Testis (tissue), 2 donors: ENCODE measurements at regions not wholly inside any gene's neighbourhood (a gene's known extent, or its start where the extent isn't known, plus 50 kb on each side); places are given as distances from the start of the nearest gene placed in this dataset.

ENCODE experiments used
- POLR2A ChIP-seq: fragments of 450-650 bp; IDR thresholded peaks from one replicate; pipeline ENCODE4 v1.6.1; 2017; ENCODE audit warnings: antibody characterized with exemption, mild to moderate bottlenecking, moderate library complexity
- TF ChIP-seq, protein P1 (sequence below), 3 experiments: fragments of 450-650 bp in 2 of 3; fragments of 200-600 bp in 1 of 3; sonication (generic) in 1 of 3; IDR thresholded peaks; one replicate each; pipeline ENCODE4 v1.5.1; 2016 to 2019; ENCODE audit warnings: antibody characterized with exemption in 3 of 3, mild to moderate bottlenecking in 2 of 3, moderate library complexity in 1 of 3

DNA sequence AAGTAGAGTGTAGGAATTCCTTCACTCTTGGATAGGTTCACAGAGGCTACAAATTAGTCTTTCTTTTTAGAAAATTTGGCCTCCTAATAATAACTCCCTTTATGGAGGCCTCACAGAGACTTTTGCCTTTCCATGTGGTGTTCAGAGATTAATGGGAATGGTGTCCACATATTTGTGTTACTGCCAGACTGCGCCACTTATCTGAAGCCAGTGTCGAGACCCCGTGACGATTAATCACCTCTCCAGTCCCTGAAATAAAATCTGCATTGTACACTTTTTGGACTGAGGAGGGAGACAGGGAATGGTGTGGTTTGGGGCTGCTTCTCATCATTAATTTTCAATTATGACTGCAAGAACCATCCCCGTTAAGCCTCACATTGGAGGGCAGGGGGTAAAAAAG lies 980.5 kb downstream of the FLRT2 start:
- TF ChIP-seq, protein P1, sequence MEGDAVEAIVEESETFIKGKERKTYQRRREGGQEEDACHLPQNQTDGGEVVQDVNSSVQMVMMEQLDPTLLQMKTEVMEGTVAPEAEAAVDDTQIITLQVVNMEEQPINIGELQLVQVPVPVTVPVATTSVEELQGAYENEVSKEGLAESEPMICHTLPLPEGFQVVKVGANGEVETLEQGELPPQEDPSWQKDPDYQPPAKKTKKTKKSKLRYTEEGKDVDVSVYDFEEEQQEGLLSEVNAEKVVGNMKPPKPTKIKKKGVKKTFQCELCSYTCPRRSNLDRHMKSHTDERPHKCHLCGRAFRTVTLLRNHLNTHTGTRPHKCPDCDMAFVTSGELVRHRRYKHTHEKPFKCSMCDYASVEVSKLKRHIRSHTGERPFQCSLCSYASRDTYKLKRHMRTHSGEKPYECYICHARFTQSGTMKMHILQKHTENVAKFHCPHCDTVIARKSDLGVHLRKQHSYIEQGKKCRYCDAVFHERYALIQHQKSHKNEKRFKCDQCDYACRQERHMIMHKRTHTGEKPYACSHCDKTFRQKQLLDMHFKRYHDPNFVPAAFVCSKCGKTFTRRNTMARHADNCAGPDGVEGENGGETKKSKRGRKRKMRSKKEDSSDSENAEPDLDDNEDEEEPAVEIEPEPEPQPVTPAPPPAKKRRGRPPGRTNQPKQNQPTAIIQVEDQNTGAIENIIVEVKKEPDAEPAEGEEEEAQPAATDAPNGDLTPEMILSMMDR (IDR thresholded peaks at IDR 0.05) = no peak
- TF ChIP-seq POLR2A = no peak
